H1 (cell line): ENCODE measurements at regions not wholly inside any gene's neighbourhood (a gene's known extent, or its start where the extent isn't known, plus 50 kb on each side); places are given as distances from the start of the nearest gene placed in this dataset.

ENCODE experiments used
- BRCA1 ChIP-seq: IDR thresholded peaks from 2 replicates; pipeline ENCODE4 v1.6.1; 2012; ENCODE audit warnings: low read depth, low read length, improper control_type of control experiment
- CEBPB ChIP-seq: IDR thresholded peaks from 2 replicates; pipeline ENCODE4 v1.6.1; 2012; ENCODE audit warnings: low read depth, low read length
- E2F6 ChIP-seq: IDR thresholded peaks from 2 replicates; pipeline ENCODE4 v1.6.1; 2012; ENCODE audit warnings: inconsistent platforms
- FOSL1 ChIP-seq: IDR thresholded peaks from 2 replicates; pipeline ENCODE4 v1.6.1; 2011; ENCODE audit warnings: mild to moderate bottlenecking, low read depth, low read length, moderate library complexity; ENCODE audit not compliant: insufficient read depth
- HDAC6 ChIP-seq: IDR thresholded peaks from one replicate; pipeline ENCODE4 v1.7.1; 2012; ENCODE audit warnings: low read depth, mild to moderate bottlenecking, inconsistent platforms, low read length, moderate library complexity
- SIX5 ChIP-seq: IDR thresholded peaks from 2 replicates; pipeline ENCODE4 v1.6.1; 2011; ENCODE audit warnings: mild to moderate bottlenecking, low read depth, low read length
- SP1 ChIP-seq: IDR thresholded peaks from 2 replicates; pipeline ENCODE4 v1.6.1; 2011; ENCODE audit warnings: low read depth, low read length
- ZNF274 ChIP-seq: IDR thresholded peaks from 2 replicates; pipeline ENCODE4 v1.7.0; 2012; ENCODE audit warnings: low read length, borderline replicate concordance; ENCODE audit errors: extremely low read depth

- TF ChIP-seq BRCA1 (no peak), E2F6 (no peak), ZNF274 (no peak), FOSL1 (no peak), CEBPB (no peak), SP1 (no peak), SIX5 (no peak), HDAC6 (no peak)
These were observed 312.1 kb downstream of the TFAP2C start (continued) for GRCh38 chr20:56941101-56941686.
